ENCODE measurements at regions not wholly inside any gene's neighbourhood (a gene's known extent, or its start where the extent isn't known, plus 50 kb on each side); places are given as distances from the start of the nearest gene placed in this dataset.

GRCh38 chr5:74074111-74074510 is 448.1 kb downstream of the ARHGEF28 start:
- no peak for DNase-seq

GRCh38 chr5:74073257-74073656 is 447.3 kb downstream of the ARHGEF28 start:
- DNase-seq = no peak

- no peak for DNase-seq
Measured at GRCh38 chr5:74072646-74073045, 446.6 kb downstream of the ARHGEF28 start.

- DNase-seq = no peak
Measured at GRCh38 chr5:74070766-74071165, 444.8 kb downstream of the ARHGEF28 start.

- DNase-seq = no peak
Measured at GRCh38 chr5:74069741-74070140, 443.7 kb downstream of the ARHGEF28 start.

- no peak for DNase-seq
Measured at GRCh38 chr5:74067748-74068541, 441.9 kb downstream of the ARHGEF28 start.

- no peak for DNase-seq
Measured at GRCh38 chr5:74064911-74065310, 438.9 kb downstream of the ARHGEF28 start.

GRCh38 chr5:74064225-74064624 is 438.2 kb downstream of the ARHGEF28 start:
- DNase-seq = no peak

- DNase-seq = no peak
Measured at GRCh38 chr5:74063821-74064220, 437.8 kb downstream of the ARHGEF28 start.

- DNase-seq = no peak
Measured at GRCh38 chr5:74063346-74063745, 437.4 kb downstream of the ARHGEF28 start.

GRCh38 chr5:74061292-74061691 is 435.3 kb downstream of the ARHGEF28 start:
- no peak for DNase-seq

GRCh38 chr5:74059706-74060105 is 433.7 kb downstream of the ARHGEF28 start:
- no peak for DNase-seq

- peak; percentile 10 for DNase-seq
Measured at GRCh38 chr5:74056789-74057164, 430.8 kb downstream of the ARHGEF28 start.

- DNase-seq = no peak
Measured at GRCh38 chr5:74056107-74056788, 430.3 kb downstream of the ARHGEF28 start.

GRCh38 chr5:74055486-74056106 is 429.6 kb downstream of the ARHGEF28 start:
- no peak for DNase-seq

GRCh38 chr5:74054641-74055421 is 428.8 kb downstream of the ARHGEF28 start:
- DNase-seq = no peak

GRCh38 chr5:74054139-74054538 is 428.1 kb downstream of the ARHGEF28 start:
- no peak for DNase-seq

- DNase-seq = no peak
Measured at GRCh38 chr5:74052441-74053221, 426.6 kb downstream of the ARHGEF28 start.

GRCh38 chr5:74051076-74051475 is 425.1 kb downstream of the ARHGEF28 start:
- no peak for DNase-seq

- no peak for DNase-seq
Measured at GRCh38 chr5:74044936-74045335, 418.9 kb downstream of the ARHGEF28 start.

- DNase-seq = no peak
Measured at GRCh38 chr5:74042959-74043358, 417.0 kb downstream of the ARHGEF28 start.

GRCh38 chr5:74042559-74042958 is 416.6 kb downstream of the ARHGEF28 start:
- no peak for DNase-seq
